GM19452 (cell line): ENCODE measurements at regions not wholly inside any gene's neighbourhood (a gene's known extent, or its start where the extent isn't known, plus 50 kb on each side); places are given as distances from the start of the nearest gene placed in this dataset.

ENCODE experiments used
- ATAC-seq: cut with Tn5 transposase; IDR thresholded peaks from one replicate; pipeline ENCODE4 v1.9.1; 2021; ENCODE audit not compliant: unreplicated experiment

GRCh38 chr18:43481069-43481468, 203.8 kb upstream of the SYT4 start:
- ATAC-seq = no peak

DNA sequence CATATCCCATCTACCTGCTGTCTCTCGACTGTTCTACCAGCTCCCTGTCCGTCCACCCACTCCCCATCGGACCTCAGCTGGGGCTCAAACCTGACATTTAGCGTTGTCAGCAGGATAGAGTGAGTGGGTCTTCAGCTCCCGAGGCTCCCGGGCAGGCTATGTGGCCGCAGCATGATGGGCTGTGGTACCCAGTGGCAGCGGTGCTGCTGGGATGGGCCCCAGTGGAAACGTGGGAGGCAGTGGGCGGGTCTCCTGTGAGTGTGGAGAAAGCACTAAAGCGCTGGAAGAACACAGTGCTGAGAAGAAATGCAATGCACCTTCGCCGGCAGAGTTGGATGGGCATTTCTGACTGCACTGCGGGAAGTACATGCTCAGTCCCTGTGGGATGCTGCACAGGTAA, 204.8 kb upstream of the SYT4 start:
- no peak for ATAC-seq

- ATAC-seq = no peak
Observed at GRCh38 chr18:43482600-43482999, 205.3 kb upstream of the SYT4 start.

DNA sequence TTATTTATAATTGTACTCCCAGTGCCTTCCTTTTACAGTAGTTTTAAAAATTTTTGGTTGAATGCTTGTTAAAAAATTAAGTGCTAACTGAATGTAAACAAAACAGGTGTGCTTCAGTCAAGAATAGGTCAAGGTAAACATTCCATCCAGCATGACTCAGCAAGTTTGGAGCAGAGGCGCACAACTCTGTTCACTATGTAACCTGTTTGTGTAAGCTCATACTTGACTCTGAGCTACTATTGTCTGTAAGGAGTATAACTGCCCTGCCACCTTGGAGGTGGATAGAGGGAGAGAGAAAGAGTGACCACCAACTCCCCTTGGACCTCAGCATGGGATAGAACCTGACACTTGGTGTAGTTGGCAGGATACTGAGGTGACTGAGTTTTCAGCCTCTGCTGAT, 207.4 kb upstream of the SYT4 start:
- ATAC-seq = no peak

DNA sequence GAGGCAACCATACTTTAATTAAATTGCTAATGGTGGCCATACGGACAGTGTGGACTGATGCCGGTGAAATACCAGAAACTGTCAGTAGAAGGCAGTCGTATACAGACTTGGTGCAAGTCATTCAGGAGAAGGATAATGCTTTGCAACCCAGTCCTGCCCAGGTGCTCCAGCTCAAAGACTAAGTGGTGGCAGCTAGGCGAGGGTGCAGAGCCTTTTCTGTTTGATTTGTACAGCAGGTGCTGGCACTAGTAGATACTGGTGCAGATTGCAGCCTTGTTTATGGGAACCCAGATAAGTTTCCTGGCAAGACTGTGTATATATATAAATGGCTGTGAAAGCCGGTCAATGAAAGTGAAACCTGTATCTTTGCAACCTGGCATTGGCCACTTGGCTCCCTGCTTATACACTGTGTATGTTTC, 208.3 kb upstream of the SYT4 start:
- no peak for ATAC-seq

DNA sequence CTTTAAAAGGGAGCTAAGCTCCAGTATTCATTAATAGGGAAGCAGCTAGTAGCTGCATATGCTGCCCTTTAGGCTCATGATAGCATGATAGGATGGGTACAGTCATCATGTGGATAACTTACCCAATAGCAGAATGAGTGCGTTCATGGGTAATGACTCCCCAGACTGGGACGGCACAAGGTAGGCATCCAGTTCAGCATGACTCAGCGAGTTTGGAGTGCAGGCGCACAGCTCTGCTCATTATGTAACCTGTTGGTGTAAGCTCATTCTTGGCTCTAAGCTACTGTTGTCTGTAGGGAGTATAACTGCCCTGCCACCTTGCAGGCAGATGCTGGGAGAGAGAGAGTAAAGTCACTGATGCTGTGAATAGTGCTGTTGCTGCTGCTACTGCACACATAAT, 209.2 kb upstream of the SYT4 start:
- ATAC-seq = no peak

- no peak for ATAC-seq
Observed at GRCh38 chr18:43501099-43501498, 223.8 kb upstream of the SYT4 start.

- ATAC-seq = no peak
Observed at GRCh38 chr18:43506935-43507334, 229.6 kb upstream of the SYT4 start.

GRCh38 chr18:43507842-43508481, 230.7 kb upstream of the SYT4 start:
- ATAC-seq = no peak

DNA sequence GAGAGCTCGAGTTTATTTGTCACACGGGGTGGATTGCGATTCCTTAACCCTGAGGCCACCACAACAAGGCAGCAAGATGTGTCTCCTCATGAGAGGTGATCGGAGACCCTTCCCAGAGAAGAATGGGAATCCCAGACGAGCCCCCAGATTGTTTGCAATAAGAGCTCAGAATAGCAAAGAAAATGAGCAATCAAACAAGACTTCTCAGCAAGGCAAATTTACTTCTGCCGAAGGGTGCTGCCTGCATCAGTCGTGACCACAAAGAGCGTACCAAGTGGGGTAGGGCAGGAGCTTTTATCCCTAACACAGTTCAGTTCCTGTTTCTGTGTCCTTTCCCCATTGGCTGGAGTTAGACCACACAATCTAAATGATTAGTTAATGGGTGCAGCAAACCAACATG, 237.5 kb upstream of the SYT4 start:
- ATAC-seq = no peak

GRCh38 chr18:43515481-43515880, 238.2 kb upstream of the SYT4 start:
- no peak for ATAC-seq

GRCh38 chr18:43524260-43524659, 247.0 kb upstream of the SYT4 start:
- no peak for ATAC-seq

DNA sequence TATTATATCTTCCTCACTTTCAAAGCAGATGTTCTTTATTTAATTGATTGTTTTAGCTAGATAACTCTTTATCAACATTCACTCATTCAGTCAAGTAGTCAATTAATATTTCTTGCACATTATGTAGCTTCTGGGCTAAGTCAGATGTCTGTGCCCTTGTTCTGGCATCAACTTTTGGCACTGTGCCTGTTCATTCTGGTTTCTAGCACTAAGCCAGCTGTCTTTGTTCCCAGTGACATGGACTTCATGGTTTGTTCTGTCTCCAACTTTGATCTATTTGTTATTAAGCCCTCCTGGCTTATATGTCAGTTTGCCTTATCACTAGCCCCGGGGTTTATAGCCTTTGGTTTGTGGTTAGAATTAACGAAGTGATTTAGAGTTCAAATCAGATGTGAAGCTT, 247.9 kb upstream of the SYT4 start:
- no peak for ATAC-seq

DNA sequence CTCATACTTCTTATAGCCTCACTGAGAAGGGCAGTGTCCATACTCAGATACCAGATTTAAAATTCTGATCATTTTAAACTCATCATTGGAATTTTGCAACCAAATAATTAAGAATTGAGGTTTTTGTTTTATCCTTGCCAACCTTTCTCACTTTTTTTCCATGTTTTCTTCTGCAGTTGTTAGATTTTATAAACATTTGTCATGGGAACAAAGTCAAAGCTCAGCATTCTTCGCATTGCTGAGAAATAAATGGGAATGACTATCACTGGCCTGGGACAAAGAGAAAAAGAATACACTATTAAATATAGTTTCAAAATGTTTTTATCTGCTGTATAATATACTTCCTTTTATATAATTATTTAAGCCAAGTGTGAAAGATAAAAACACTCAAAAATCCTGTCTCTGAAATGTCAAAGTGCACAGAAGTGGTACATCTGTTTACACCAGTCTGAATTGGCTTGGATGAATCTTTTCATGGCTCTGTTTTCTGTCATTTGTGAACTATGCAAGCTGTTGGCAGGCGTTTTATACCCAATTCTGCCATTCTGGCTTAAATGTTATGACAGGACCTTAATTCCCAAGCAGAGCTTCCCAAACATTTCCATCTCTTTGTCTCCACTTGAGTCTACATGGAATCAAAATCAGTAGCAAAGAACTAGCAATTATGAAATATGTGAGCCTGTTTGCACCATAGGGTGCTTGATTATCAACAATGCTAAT, 249.3 kb upstream of the SYT4 start:
- ATAC-seq = no peak

GRCh38 chr18:43531438-43531837, 254.1 kb upstream of the SYT4 start:
- ATAC-seq = no peak

DNA sequence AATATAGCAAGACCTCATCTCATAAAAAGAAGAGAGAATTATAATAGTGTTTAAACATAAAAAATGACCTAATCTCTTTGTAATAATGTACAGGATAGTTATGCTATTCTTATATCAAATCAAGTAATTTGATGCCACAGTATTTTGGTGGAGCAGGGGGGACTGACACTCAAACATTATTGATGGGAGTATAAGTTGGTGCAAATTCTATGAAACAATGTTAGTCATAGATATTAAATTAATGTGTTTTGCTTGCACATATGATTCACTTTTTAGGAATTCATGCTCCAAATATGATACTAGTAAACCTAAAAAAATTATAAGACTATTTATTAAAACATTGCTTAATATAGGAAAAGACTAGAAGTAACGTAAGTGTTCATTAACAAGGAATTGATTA, 256.1 kb upstream of the SYT4 start:
- no peak for ATAC-seq

DNA sequence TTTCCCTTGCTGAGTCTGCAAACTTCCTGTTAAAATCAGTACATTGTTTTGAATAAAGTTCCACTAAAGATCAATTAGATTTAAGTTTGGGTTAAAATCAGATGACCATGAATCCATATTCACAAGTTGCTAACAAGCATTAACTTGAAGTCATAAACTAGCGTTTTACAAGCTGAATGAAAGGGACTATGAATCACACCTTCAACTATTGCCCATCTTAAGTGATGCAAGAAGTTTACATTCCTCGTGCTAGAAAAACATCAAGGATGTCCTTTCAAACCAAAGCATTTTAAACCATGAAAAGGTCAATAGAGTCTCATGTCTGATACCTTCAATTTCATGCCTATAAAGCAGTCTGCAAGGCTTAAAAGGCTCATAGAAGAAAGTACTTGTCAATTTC, 257.2 kb upstream of the SYT4 start:
- ATAC-seq = no peak

DNA sequence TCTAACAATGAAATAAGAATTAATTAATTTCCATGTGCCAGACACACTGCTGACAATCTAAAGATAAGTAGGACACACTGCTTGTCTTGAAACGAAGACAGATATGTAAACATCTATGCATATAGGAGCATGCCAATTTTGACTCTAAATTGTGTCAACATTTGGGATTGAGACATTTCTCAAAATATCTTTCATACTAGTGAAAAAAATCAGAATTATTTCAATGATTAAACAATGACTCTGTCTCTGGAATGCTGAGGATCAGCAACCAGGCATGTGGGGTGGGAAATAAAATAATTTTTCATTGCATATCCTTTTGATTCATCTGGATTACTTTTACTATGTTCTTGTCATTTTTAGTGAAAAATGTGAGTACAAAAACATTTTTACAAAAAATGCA, 262.6 kb upstream of the SYT4 start:
- no peak for ATAC-seq

GRCh38 chr18:43542016-43542415, 264.7 kb upstream of the SYT4 start:
- ATAC-seq = no peak

- no peak for ATAC-seq
Observed at GRCh38 chr18:43543236-43543635, 265.9 kb upstream of the SYT4 start.

- ATAC-seq = no peak
Observed at GRCh38 chr18:43547456-43547855, 270.2 kb upstream of the SYT4 start.

GRCh38 chr18:43559507-43559906, 282.2 kb upstream of the SYT4 start:
- ATAC-seq = no peak

DNA sequence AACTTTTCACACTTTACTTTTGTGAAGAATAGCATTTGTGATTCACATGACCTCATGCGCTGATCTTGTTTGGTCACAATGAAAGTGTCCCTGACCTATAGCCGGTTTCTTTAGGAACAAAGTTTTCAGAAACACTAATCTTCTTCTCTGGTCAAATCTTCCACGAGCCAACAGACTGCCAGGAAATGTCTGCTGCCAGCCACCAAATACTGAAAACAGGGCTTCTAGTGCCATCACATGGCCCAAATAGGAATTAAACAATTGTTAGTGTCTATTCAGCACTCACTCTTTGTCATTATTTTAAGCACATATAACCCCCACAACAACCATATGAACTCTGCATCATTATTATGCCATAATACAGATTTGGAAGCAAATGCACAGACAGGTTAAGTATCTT, 286.5 kb upstream of the SYT4 start:
- ATAC-seq = no peak
